ENCODE measurements at regions not wholly inside any gene's neighbourhood (a gene's known extent, or its start where the extent isn't known, plus 50 kb on each side); places are given as distances from the start of the nearest gene placed in this dataset.
A peak's percentile ranks its signal among the peaks of the same experiment; 100 is the strongest.

GRCh38 chr4:112002248-112002661 lies 143.0 kb upstream of the FAM241A start:
- H3K27me3 ChIP-seq (ENCODE audit: insufficient read depth, low read length): no peaks in the 10 kb centered on the region
- TF ChIP-seq CTCF (IDR thresholded peaks at IDR 0.05; ENCODE audit: extremely low read depth, low read depth, low read length): no peak
- no peak overlapping the region for H3K4me3 ChIP-seq (ENCODE audit: insufficient read depth, low read length)
- peak; percentile 54 for DNase-seq (ENCODE audit: insufficient read length, low spot score, missing footprints)
- no peak overlapping the region for H3K4me2 ChIP-seq (ENCODE audit: insufficient read depth, low read length)
- no peaks in the 10 kb centered on the region for H3K36me3 ChIP-seq (ENCODE audit: insufficient read depth, low read length)
- no peaks in the 10 kb centered on the region for H3K4me1 ChIP-seq (ENCODE audit: insufficient read depth, low read length)
- H3K27ac ChIP-seq (ENCODE audit: low read depth, low read length): no peak overlapping the region
- H2AFZ ChIP-seq (ENCODE audit: low read length): no peak overlapping the region
- no peaks in the 10 kb centered on the region for H3K79me2 ChIP-seq (ENCODE audit: insufficient read depth, low read length)
- no peaks in the 10 kb centered on the region for H3K9me3 ChIP-seq (ENCODE audit: low read depth, low read length)
- H4K20me1 ChIP-seq (ENCODE audit: insufficient read depth, low read length): no peaks in the 10 kb centered on the region

GRCh38 chr4:112003231-112003907 lies 141.9 kb upstream of the FAM241A start:
- Histone ChIP-seq H3K4me3 (ENCODE audit: insufficient read depth, low read length) (no peak overlapping the region), H2AFZ (ENCODE audit: low read length) (no peak overlapping the region), H3K27me3 (ENCODE audit: insufficient read depth, low read length) (no peaks in the 10 kb centered on the region), H3K27ac (ENCODE audit: low read depth, low read length) (no peak overlapping the region), H4K20me1 (ENCODE audit: insufficient read depth, low read length) (no peaks in the 10 kb centered on the region), H3K9me3 (ENCODE audit: low read depth, low read length) (no peaks in the 10 kb centered on the region), H3K36me3 (ENCODE audit: insufficient read depth, low read length) (no peaks in the 10 kb centered on the region), H3K4me2 (ENCODE audit: insufficient read depth, low read length) (no peak overlapping the region), H3K4me1 (ENCODE audit: insufficient read depth, low read length) (no peaks in the 10 kb centered on the region), H3K79me2 (ENCODE audit: insufficient read depth, low read length) (no peaks in the 10 kb centered on the region)
- no peak for TF ChIP-seq CTCF (IDR thresholded peaks at IDR 0.05; ENCODE audit: extremely low read depth, low read depth, low read length)
- DNase-seq (ENCODE audit: insufficient read length, low spot score, missing footprints): no peak

- Histone ChIP-seq H3K36me3 (ENCODE audit: insufficient read depth, low read length) (no peaks in the 10 kb centered on the region), H3K4me1 (ENCODE audit: insufficient read depth, low read length) (no peaks in the 10 kb centered on the region), H3K27me3 (ENCODE audit: insufficient read depth, low read length) (no peaks in the 10 kb centered on the region), H2AFZ (ENCODE audit: low read length) (no peak overlapping the region), H3K4me3 (ENCODE audit: insufficient read depth, low read length) (no peak overlapping the region), H4K20me1 (ENCODE audit: insufficient read depth, low read length) (no peaks in the 10 kb centered on the region), H3K79me2 (ENCODE audit: insufficient read depth, low read length) (no peaks in the 10 kb centered on the region), H3K9me3 (ENCODE audit: low read depth, low read length) (no peaks in the 10 kb centered on the region), H3K4me2 (ENCODE audit: insufficient read depth, low read length) (no peak overlapping the region), H3K27ac (ENCODE audit: low read depth, low read length) (no peak overlapping the region)
- TF ChIP-seq CTCF (IDR thresholded peaks at IDR 0.05; ENCODE audit: extremely low read depth, low read depth, low read length): no peak
- DNase-seq (ENCODE audit: insufficient read length, low spot score, missing footprints): no peak
Observed at GRCh38 chr4:112005027-112005426, 140.2 kb upstream of the FAM241A start.

GRCh38 chr4:112007391-112007790 lies 137.9 kb upstream of the FAM241A start:
- no peaks in the 10 kb centered on the region for H3K27me3 ChIP-seq (ENCODE audit: insufficient read depth, low read length)
- H3K4me2 ChIP-seq (ENCODE audit: insufficient read depth, low read length): no peak overlapping the region
- H3K79me2 ChIP-seq (ENCODE audit: insufficient read depth, low read length): no peaks in the 10 kb centered on the region
- no peak overlapping the region for H2AFZ ChIP-seq (ENCODE audit: low read length)
- no peaks in the 10 kb centered on the region for H4K20me1 ChIP-seq (ENCODE audit: insufficient read depth, low read length)
- no peaks in the 10 kb centered on the region for H3K9me3 ChIP-seq (ENCODE audit: low read depth, low read length)
- TF ChIP-seq CTCF (IDR thresholded peaks at IDR 0.05; ENCODE audit: extremely low read depth, low read depth, low read length): no peak
- no peak for DNase-seq (ENCODE audit: insufficient read length, low spot score, missing footprints)
- no peaks in the 10 kb centered on the region for H3K4me1 ChIP-seq (ENCODE audit: insufficient read depth, low read length)
- H3K4me3 ChIP-seq (ENCODE audit: insufficient read depth, low read length): no peak overlapping the region
- H3K36me3 ChIP-seq (ENCODE audit: insufficient read depth, low read length): no peaks in the 10 kb centered on the region
- H3K27ac ChIP-seq (ENCODE audit: low read depth, low read length): no peak overlapping the region

Measured in osteoblast (primary cell).